KMS-11 (cell line): ENCODE measurements at regions not wholly inside any gene's neighbourhood (a gene's known extent, or its start where the extent isn't known, plus 50 kb on each side); places are given as distances from the start of the nearest gene placed in this dataset.

Source experiments
- H2AFZ ChIP-seq: fragments of 200-600 bp; sonication (generic); 2 replicates; pipeline ENCODE4 v1.6.1; 2016; ENCODE audit warnings: antibody characterized with exemption, mixed run types, low read depth
- H3K27ac ChIP-seq: fragments of 200-600 bp; sonication (generic); 2 replicates; pipeline ENCODE4 v1.6.1; 2016; ENCODE audit warnings: mild to moderate bottlenecking, mixed run types
- H3K27me3 ChIP-seq: fragments of 200-600 bp; sonication (generic); 2 replicates; pipeline ENCODE4 v1.6.1; 2017; ENCODE audit warnings: mild to moderate bottlenecking, low read depth, mixed run types, moderate library complexity; ENCODE audit not compliant: insufficient read depth
- H3K36me3 ChIP-seq: fragments of 200-600 bp; sonication (generic); 2 replicates; pipeline ENCODE4 v1.6.1; 2017; ENCODE audit warnings: mild to moderate bottlenecking, mixed run types; ENCODE audit not compliant: insufficient read depth
- H3K4me1 ChIP-seq: fragments of 200-600 bp; sonication (generic); 2 replicates; pipeline ENCODE4 v1.6.1; 2016; ENCODE audit warnings: mild to moderate bottlenecking, low read depth, mixed run types; ENCODE audit not compliant: poor library complexity, severe bottlenecking
- H3K4me2 ChIP-seq: fragments of 200-600 bp; sonication (generic); 2 replicates; pipeline ENCODE4 v1.7.0; 2016; ENCODE audit warnings: mild to moderate bottlenecking, mixed run types
- H3K4me3 ChIP-seq: fragments of 200-600 bp; sonication (generic); IDR thresholded peaks from 2 replicates; pipeline ENCODE4 v1.6.1; 2017; ENCODE audit warnings: low read depth, low read length, mixed read lengths; ENCODE audit not compliant: insufficient read depth
- H3K79me2 ChIP-seq: fragments of 200-600 bp; sonication (generic); 2 replicates; pipeline ENCODE4 v1.6.1; 2016; ENCODE audit warnings: low read depth, mixed run types; ENCODE audit not compliant: insufficient read depth
- H3K9ac ChIP-seq: fragments of 200-600 bp; sonication (generic); 2 replicates; pipeline ENCODE4 v1.6.1; 2016; ENCODE audit warnings: mild to moderate bottlenecking, mixed run types
- H4K20me1 ChIP-seq: fragments of 200-600 bp; sonication (generic); 2 replicates; pipeline ENCODE4 v1.6.1; 2016; ENCODE audit warnings: mild to moderate bottlenecking, mixed run types; ENCODE audit not compliant: insufficient read depth
- TF ChIP-seq, protein P1 (sequence below): fragments of 200-600 bp; sonication (generic); conservative IDR thresholded peaks from 2 replicates; pipeline ENCODE4 v1.6.1; 2017; ENCODE audit warnings: low read depth, mild to moderate bottlenecking, antibody characterized with exemption, low read length, moderate library complexity, mixed read lengths

DNA sequence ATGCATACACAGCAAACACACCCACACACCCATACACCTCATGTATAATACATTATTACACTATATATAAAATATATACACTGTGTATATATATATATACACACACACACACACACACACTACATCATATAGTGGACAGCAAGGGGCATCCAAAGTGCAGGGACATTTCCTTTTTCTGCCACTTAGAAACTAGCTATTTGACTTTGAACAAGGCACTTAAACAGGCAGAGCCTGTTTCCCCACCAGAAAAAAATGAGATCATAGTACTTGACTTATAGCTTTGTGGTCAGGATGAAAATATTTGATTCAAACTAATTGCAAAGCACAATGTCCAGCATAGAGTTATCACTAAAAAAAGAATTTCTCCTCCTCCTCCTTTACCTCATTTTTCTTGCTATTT, 254.3 kb upstream of the NPVF start:
- TF ChIP-seq, protein P1, sequence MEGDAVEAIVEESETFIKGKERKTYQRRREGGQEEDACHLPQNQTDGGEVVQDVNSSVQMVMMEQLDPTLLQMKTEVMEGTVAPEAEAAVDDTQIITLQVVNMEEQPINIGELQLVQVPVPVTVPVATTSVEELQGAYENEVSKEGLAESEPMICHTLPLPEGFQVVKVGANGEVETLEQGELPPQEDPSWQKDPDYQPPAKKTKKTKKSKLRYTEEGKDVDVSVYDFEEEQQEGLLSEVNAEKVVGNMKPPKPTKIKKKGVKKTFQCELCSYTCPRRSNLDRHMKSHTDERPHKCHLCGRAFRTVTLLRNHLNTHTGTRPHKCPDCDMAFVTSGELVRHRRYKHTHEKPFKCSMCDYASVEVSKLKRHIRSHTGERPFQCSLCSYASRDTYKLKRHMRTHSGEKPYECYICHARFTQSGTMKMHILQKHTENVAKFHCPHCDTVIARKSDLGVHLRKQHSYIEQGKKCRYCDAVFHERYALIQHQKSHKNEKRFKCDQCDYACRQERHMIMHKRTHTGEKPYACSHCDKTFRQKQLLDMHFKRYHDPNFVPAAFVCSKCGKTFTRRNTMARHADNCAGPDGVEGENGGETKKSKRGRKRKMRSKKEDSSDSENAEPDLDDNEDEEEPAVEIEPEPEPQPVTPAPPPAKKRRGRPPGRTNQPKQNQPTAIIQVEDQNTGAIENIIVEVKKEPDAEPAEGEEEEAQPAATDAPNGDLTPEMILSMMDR: no peak
- H3K4me2 ChIP-seq: no peak overlapping the region
- no peak overlapping the region for H3K27ac ChIP-seq
- H3K36me3 ChIP-seq: no peaks in the 10 kb centered on the region
- H2AFZ ChIP-seq: no peak overlapping the region
- no peaks in the 10 kb centered on the region for H3K27me3 ChIP-seq
- H4K20me1 ChIP-seq: no peaks in the 10 kb centered on the region
- no peak overlapping the region for H3K4me3 ChIP-seq
- no peaks in the 10 kb centered on the region for H3K79me2 ChIP-seq
- no peaks in the 10 kb centered on the region for H3K4me1 ChIP-seq
- no peak overlapping the region for H3K9ac ChIP-seq

DNA sequence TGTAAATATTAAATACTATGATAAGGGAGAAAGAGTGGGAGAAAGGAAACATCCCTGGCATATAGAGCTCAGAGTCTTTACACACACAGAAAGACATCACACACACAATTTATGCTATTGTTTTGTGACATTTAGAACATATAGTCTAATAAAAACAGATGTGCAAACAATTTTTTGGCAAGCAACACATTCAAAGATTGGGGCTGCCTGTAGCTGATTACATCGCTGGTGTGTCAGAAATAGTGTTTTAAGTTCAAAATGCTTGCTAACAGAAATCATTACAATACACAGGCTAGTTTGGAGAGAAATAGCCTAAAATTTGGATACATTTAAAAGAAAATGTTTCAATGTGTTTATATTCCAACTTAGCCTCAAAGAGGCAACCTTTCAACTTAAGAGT, 256.7 kb upstream of the NPVF start:
- no peaks in the 10 kb centered on the region for H3K4me1 ChIP-seq
- H3K27ac ChIP-seq: no peak overlapping the region
- H3K36me3 ChIP-seq: no peaks in the 10 kb centered on the region
- H3K4me3 ChIP-seq: no peak overlapping the region
- no peak overlapping the region for H3K9ac ChIP-seq
- H4K20me1 ChIP-seq: no peaks in the 10 kb centered on the region
- no peaks in the 10 kb centered on the region for H3K27me3 ChIP-seq
- H3K4me2 ChIP-seq: no peak overlapping the region
- H2AFZ ChIP-seq: no peak overlapping the region
- no peaks in the 10 kb centered on the region for H3K79me2 ChIP-seq
- TF ChIP-seq, protein P1: no peak

DNA sequence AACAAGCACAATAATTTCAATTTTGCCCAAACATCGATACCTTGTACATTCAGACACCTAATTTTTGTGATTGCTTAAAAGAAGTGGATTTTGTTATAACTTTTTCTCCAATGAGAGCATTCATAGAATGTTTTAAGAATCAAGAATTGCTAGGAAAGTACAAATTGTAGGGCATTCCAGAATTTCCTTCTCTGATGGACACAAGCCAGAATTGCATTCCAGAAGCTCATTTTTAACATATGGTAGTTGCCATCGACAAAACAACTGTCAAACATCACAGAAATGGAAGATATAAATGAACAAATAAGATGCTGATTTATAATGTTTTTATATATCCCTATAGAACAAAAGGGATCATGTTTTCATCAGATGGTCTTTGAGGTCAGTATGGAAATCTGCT, 258.4 kb upstream of the NPVF start:
- H4K20me1 ChIP-seq: no peaks in the 10 kb centered on the region
- H3K4me3 ChIP-seq: no peak overlapping the region
- no peaks in the 10 kb centered on the region for H3K79me2 ChIP-seq
- H3K27me3 ChIP-seq: no peaks in the 10 kb centered on the region
- no peak overlapping the region for H2AFZ ChIP-seq
- no peaks in the 10 kb centered on the region for H3K36me3 ChIP-seq
- TF ChIP-seq, protein P1: no peak
- no peak overlapping the region for H3K4me2 ChIP-seq
- no peak overlapping the region for H3K9ac ChIP-seq
- H3K4me1 ChIP-seq: no peaks in the 10 kb centered on the region
- H3K27ac ChIP-seq: no peak overlapping the region

DNA sequence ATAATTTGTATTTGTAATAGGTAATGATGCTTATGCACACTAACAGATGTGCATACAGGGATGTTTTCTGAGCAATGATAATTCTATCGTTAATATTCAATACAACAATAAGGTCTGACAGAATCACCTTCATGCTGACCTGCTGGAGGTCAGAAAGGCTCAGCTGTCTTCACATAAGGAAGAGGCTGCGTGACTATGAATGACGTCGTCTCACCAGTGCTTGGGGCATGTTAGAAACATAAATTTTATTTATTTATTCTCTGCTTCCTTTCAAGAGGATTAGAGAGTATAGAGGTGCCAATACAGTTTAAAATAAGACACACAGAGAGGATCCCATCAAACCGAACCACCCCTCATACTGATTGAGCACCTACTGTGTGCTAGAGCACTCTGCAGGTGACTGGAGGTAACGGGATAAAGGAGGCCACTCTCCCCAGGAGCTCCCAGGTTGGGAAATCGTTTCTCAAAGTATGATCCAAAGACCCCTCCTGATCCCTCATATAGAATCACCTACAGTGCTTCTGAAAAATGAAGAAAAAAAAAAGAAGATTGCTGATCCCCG, 265.6 kb upstream of the NPVF start:
- H3K36me3 ChIP-seq: no peaks in the 10 kb centered on the region
- H4K20me1 ChIP-seq: no peaks in the 10 kb centered on the region
- no peaks in the 10 kb centered on the region for H3K79me2 ChIP-seq
- no peak overlapping the region for H3K9ac ChIP-seq
- TF ChIP-seq, protein P1: no peak
- no peaks in the 10 kb centered on the region for H3K4me1 ChIP-seq
- H3K27ac ChIP-seq: no peak overlapping the region
- H2AFZ ChIP-seq: no peak overlapping the region
- H3K4me2 ChIP-seq: no peak overlapping the region
- H3K27me3 ChIP-seq: no peaks in the 10 kb centered on the region
- no peak overlapping the region for H3K4me3 ChIP-seq
